ENCODE measurements at regions not wholly inside any gene's neighbourhood (a gene's known extent, or its start where the extent isn't known, plus 50 kb on each side); places are given as distances from the start of the nearest gene placed in this dataset.
"Not testable (repeated sequence)": the region's sequence is repeated elsewhere in the genome, so short reads cannot be mapped to it uniquely, and the experiment has no call there.

DNA sequence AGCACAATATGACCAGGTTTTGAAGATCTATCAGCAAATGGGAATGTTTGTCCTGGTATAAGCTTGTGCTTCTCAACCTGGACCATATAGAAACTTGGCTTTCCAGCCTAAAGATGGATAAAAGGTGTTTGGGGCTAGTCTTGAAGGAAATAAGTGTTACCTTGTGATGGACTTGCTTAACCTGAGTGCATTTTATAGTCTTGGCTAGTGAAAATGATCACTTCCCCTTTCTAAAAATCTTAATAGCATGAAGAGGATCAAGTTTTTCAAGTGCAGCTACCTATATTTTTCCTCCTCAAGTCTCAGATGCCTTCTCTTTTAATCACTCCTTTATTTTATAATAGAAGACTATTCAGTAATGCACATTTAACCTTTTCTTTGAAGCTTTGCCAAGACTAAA is 919.8 kb upstream of the SLITRK1 start:
- Histone ChIP-seq H3K4me3 (ENCODE audit: low read length) (no peak overlapping the region), H3K36me3 (replicated peaks; ENCODE audit: low read depth, low read length) (no peaks in the 10 kb centered on the region), H2AFZ (ENCODE audit: low read depth, low read length) (no peak overlapping the region), H3K27me3 (ENCODE audit: low read depth, low read length) (no peaks in the 10 kb centered on the region), H3K27ac (ENCODE audit: low read length) (no peak overlapping the region), H3K9ac (ENCODE audit: low read length) (no peak overlapping the region), H3K9me3 (ENCODE audit: insufficient read depth, low read length) (no peaks in the 10 kb centered on the region), H4K20me1 (ENCODE audit: insufficient read depth, low read length) (no peaks in the 10 kb centered on the region), H3K79me2 (ENCODE audit: low read length) (no peaks in the 10 kb centered on the region), H3K4me2 (ENCODE audit: low read length) (no peak overlapping the region), H3K4me1 (ENCODE audit: low read length) (peaks cover 4% of the 10 kb centered on the region; the same call in 1 of the 2 replicates)
- TF ChIP-seq, protein P1, sequence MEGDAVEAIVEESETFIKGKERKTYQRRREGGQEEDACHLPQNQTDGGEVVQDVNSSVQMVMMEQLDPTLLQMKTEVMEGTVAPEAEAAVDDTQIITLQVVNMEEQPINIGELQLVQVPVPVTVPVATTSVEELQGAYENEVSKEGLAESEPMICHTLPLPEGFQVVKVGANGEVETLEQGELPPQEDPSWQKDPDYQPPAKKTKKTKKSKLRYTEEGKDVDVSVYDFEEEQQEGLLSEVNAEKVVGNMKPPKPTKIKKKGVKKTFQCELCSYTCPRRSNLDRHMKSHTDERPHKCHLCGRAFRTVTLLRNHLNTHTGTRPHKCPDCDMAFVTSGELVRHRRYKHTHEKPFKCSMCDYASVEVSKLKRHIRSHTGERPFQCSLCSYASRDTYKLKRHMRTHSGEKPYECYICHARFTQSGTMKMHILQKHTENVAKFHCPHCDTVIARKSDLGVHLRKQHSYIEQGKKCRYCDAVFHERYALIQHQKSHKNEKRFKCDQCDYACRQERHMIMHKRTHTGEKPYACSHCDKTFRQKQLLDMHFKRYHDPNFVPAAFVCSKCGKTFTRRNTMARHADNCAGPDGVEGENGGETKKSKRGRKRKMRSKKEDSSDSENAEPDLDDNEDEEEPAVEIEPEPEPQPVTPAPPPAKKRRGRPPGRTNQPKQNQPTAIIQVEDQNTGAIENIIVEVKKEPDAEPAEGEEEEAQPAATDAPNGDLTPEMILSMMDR (IDR thresholded peaks at IDR 0.05; ENCODE audit: low read depth, low read length), result no peak
- no peak for TF ChIP-seq EZH2phosphoT487 (IDR thresholded peaks at IDR 0.05; ENCODE audit: low read depth)

DNA sequence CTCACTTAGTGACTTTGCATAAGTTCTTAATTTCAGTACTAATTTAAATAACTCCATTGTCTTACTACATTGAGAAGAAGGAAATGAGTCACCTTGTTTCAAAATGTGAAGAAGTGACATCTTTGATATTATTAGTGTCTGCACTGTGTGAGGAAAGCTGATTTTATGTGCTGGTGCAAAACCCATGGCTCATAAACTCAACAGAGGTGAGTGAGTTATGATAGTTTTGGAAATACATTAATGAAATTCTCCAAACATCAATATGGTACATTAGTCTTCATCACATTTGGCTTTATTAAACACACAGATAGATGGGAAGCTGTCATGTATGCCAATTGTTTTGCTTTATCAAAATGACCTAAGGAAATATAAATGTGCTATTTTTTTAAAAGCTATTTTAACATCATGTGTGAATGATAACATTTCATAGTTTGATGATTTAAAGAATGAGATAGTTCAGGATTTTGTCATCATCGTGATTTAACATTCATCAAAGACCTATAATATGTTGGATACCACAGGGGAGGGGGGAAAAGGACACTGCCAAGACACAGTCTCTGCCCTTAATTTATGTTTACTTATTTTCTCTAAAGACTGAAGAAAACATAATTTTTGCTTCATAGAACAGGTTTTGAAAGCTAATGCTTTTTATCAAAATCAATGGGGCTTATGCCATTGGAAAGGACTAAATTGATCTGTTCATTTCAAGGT is 902.3 kb upstream of the SLITRK1 start:
- H3K4me1 ChIP-seq (ENCODE audit: low read length), result no peaks in the 10 kb centered on the region
- H3K4me3 ChIP-seq (ENCODE audit: low read length), result no peak overlapping the region
- H3K9me3 ChIP-seq (ENCODE audit: insufficient read depth, low read length), result peaks cover 8% of the 10 kb centered on the region; the same call in 1 of the 2 replicates
- no peaks in the 10 kb centered on the region for H3K79me2 ChIP-seq (ENCODE audit: low read length)
- H3K9ac ChIP-seq (ENCODE audit: low read length), result no peak overlapping the region
- no peak overlapping the region for H2AFZ ChIP-seq (ENCODE audit: low read depth, low read length)
- H3K4me2 ChIP-seq (ENCODE audit: low read length), result no peak overlapping the region
- TF ChIP-seq EZH2phosphoT487 (IDR thresholded peaks at IDR 0.05; ENCODE audit: low read depth), result no peak
- TF ChIP-seq, protein P1 (IDR thresholded peaks at IDR 0.05; ENCODE audit: low read depth, low read length), result no peak
- H3K27me3 ChIP-seq (ENCODE audit: low read depth, low read length), result no peaks in the 10 kb centered on the region
- H3K27ac ChIP-seq (ENCODE audit: low read length), result no peak overlapping the region
- no peaks in the 10 kb centered on the region for H3K36me3 ChIP-seq (replicated peaks; ENCODE audit: low read depth, low read length)
- no peaks in the 10 kb centered on the region for H4K20me1 ChIP-seq (ENCODE audit: insufficient read depth, low read length)

DNA sequence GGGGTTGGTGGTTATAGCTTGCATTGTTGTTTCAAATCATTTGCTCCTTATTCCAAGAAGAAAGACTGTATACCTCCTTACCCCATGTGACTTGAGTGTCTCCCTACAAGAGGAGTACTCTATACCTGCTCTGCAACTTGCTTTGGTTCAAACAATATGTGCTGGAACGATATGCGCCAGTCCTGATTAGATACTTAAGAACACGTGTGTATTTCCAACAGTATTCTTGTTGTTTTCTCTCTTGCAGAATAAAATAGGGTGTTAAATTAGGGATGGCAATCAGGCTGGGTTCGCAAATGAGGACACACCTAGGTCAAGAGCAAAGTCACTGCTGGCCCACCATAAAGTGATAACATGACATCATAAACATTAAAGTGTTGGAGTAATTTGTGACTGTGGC is 895.0 kb upstream of the SLITRK1 start:
- Histone ChIP-seq H3K4me1 (ENCODE audit: low read length) (no peaks in the 10 kb centered on the region), H3K4me3 (ENCODE audit: low read length) (no peak overlapping the region), H3K79me2 (ENCODE audit: low read length) (no peaks in the 10 kb centered on the region), H4K20me1 (ENCODE audit: insufficient read depth, low read length) (no peaks in the 10 kb centered on the region), H3K9ac (ENCODE audit: low read length) (no peak overlapping the region), H3K27me3 (ENCODE audit: low read depth, low read length) (no peaks in the 10 kb centered on the region), H2AFZ (ENCODE audit: low read depth, low read length) (no peak overlapping the region), H3K27ac (ENCODE audit: low read length) (no peak overlapping the region), H3K9me3 (ENCODE audit: insufficient read depth, low read length) (no peaks in the 10 kb centered on the region), H3K36me3 (replicated peaks; ENCODE audit: low read depth, low read length) (no peaks in the 10 kb centered on the region), H3K4me2 (ENCODE audit: low read length) (no peak overlapping the region)
- TF ChIP-seq, protein P1 (IDR thresholded peaks at IDR 0.05; ENCODE audit: low read depth, low read length), result no peak
- TF ChIP-seq EZH2phosphoT487 (IDR thresholded peaks at IDR 0.05; ENCODE audit: low read depth), result no peak

DNA sequence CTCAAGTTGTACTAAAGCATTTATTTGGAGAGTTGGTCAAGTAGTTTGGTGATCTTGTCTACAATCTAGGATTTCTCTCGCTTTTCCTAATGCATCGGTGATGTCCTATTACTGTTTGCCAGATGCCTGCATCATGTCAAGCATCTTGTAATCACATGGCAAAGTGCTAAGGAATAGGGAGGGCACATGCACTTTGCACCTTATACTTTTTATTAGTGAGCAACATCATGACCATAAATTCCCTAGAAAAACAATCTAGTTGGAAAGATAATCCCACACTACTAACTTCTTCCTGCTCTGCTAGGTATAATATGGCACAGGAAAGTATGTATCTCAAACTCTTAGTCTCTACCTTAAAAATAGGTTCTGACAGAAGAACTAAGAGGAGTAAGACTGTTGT is 894.3 kb upstream of the SLITRK1 start:
- no peaks in the 10 kb centered on the region for H3K36me3 ChIP-seq (replicated peaks; ENCODE audit: low read depth, low read length)
- H2AFZ ChIP-seq (ENCODE audit: low read depth, low read length), result no peak overlapping the region

DNA sequence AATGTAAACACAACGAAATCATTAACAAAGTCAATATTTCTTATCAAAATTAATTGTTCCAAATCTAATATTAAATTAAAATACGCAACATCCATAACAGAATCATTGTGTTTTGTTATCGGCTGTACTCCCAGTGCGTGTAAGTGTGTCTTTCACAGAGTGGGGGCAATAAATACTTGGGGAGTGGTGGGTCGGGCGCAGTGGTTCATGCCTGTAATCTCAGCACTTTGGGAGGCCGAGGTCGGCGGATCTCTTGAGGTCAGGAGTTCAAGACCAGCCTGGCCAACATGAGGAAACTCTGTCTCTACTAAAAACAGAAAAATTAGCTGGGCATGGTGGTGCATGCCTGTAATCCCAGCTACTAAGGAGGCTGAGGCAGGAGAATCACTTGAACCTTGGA is 893.6 kb upstream of the SLITRK1 start:
- H3K4me3 ChIP-seq (ENCODE audit: low read length); H3K27ac ChIP-seq (ENCODE audit: low read length); H4K20me1 ChIP-seq (ENCODE audit: insufficient read depth, low read length); H3K9me3 ChIP-seq (ENCODE audit: insufficient read depth, low read length); H3K27me3 ChIP-seq (ENCODE audit: low read depth, low read length); H2AFZ ChIP-seq (ENCODE audit: low read depth, low read length); H3K9ac ChIP-seq (ENCODE audit: low read length); H3K4me2 ChIP-seq (ENCODE audit: low read length); H3K36me3 ChIP-seq (replicated peaks; ENCODE audit: low read depth, low read length); H3K4me1 ChIP-seq (ENCODE audit: low read length); H3K79me2 ChIP-seq (ENCODE audit: low read length): not testable (repeated sequence)

More for the DNA sequence above, 894.3 kb upstream of the SLITRK1 start:
- TF ChIP-seq, protein P1 (IDR thresholded peaks at IDR 0.05; ENCODE audit: low read depth, low read length), result no peak
- TF ChIP-seq EZH2phosphoT487 (IDR thresholded peaks at IDR 0.05; ENCODE audit: low read depth), result no peak
- no peak overlapping the region for H3K4me3 ChIP-seq (ENCODE audit: low read length)
- no peak overlapping the region for H3K4me2 ChIP-seq (ENCODE audit: low read length)
- H3K4me1 ChIP-seq (ENCODE audit: low read length), result no peaks in the 10 kb centered on the region
- no peaks in the 10 kb centered on the region for H3K9me3 ChIP-seq (ENCODE audit: insufficient read depth, low read length)
- no peak overlapping the region for H3K9ac ChIP-seq (ENCODE audit: low read length)
- no peaks in the 10 kb centered on the region for H3K27me3 ChIP-seq (ENCODE audit: low read depth, low read length)
- H4K20me1 ChIP-seq (ENCODE audit: insufficient read depth, low read length), result no peaks in the 10 kb centered on the region
- no peak overlapping the region for H3K27ac ChIP-seq (ENCODE audit: low read length)
- no peaks in the 10 kb centered on the region for H3K79me2 ChIP-seq (ENCODE audit: low read length)
